AG08395 (cell line): ENCODE measurements at regions not wholly inside any gene's neighbourhood (a gene's known extent, or its start where the extent isn't known, plus 50 kb on each side); places are given as distances from the start of the nearest gene placed in this dataset.

Source experiments
- DNase-seq: peaks from one replicate; pipeline ENCODE4 v3.0.0; 2012; ENCODE audit warnings: mixed read lengths, low spot score

DNA sequence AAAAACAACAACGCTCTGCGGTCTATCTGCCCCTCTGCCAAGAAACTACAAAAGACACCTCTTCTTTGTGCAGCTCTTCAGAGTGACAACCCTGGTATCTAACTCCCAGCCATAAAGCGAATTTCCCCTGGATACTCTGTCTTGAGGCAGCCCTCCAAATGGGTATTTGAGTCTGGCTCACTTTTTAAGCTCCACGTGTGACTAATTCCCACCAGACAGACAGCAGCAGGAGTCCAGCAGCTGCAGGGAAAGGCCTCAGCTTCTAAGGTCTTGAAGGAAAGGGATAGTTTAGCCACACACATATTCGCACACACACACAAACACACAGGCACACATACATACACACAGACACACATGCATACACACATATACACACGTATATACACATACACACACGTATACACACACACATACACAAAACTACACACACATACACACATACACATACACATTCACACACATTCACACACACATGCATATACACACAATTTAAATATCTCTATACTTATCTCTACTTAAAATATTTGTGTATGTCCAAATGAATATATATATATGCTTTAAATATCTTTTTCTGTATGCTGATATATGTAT lies 188.8 kb downstream of the TSHZ3 start:
- peak; percentile 38 for DNase-seq

DNA sequence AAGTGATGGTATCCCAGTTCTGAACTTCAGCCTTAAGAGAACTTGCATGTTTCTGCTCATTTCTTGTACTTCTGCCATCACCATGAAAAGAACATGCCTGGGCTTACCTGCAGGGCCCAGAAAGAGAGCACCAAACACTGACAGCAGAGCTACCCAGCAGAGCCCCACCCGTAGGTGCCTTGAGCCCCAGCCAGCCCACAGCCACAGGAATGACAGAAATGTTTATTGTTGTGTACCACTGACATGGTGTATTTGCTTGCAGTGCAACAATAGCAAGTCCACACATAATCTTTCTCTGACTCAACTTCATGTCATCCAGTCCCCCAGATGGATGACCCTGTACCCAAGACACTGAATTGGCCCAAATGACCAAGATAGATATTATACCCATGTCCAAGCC lies 195.2 kb downstream of the TSHZ3 start:
- peak; percentile 82 for DNase-seq

DNA sequence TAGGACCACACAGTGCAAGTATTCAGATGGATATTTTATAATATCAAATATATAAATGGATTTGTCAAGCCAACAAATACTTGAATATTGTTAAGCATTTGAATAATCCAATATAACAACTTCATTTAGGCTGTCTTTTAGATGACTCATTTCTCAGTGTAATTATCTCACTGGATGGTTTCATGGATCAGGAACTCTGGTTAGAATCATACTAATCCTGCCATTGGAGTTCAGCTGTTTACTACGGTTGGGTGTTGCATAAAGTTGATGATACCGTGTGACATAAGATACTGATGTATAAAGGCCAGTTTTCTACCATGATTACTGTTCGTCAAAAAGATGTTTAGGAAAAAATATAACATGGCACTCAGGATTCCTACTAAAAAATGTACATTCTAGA lies 196.3 kb downstream of the TSHZ3 start:
- peak; percentile 22 for DNase-seq

DNA sequence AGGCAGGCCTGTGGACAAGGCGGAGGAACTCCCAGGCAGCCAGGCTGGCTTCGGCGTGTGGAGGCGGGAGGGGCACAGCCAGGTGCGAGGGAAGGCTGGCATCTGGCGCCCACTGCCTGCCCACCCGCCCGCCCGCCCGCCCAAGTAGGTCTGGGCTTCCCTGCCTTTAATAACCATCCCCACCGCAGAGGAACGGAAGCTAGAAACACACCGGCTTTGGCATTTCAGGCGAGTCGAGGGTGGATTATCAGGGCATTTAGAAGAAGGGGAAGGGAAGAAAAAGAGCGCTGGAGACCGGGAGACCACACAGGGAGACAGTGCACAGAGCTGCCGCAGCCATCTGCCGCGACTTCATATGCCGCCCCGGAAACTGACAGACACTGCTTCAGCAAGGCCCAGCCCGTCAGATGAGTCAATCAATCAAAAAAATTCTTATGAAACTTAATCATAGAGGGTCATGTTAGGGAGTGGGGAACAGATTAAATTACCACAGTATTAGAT lies 199.7 kb downstream of the TSHZ3 start:
- peak; percentile 24 for DNase-seq

DNA sequence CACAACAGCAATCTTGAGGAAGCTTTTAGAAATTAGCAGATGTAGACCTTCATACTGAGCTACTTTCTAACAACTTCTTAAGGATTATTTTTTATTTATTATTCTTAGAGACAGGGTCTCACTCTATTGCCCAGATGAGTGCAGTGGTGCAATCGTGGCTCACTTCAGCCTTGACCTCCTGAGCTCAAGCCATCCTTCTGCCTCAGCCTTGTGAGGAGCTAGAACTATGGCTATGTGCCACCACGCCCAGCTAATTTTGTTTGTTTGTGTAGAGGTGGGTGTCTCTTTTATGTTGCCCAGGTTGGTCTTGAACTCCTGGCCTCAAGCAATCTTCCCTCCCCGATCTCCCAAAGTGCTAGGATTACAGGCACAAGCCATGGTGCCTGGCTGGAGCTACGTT lies 200.6 kb downstream of the TSHZ3 start:
- no peak for DNase-seq

DNA sequence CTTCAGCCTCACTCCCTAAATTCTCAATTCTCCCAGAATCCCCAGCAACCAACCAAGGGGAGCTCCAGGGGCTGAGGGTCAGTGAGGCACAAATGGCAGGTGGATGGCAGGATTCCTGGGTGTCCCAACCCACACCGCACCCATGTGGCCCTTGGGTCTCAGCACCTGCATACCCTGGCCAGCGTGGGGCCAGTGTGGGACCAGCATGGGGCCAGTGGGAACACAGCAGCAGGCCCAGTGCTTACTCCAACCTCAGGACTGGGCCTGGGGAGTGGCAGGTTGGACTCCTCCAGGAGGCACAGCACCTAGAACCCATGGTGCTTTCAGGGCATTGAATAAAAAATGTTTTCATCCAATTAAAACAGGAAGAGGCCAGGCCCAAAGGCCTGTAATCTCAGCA lies 202.0 kb downstream of the TSHZ3 start:
- DNase-seq = no peak

DNA sequence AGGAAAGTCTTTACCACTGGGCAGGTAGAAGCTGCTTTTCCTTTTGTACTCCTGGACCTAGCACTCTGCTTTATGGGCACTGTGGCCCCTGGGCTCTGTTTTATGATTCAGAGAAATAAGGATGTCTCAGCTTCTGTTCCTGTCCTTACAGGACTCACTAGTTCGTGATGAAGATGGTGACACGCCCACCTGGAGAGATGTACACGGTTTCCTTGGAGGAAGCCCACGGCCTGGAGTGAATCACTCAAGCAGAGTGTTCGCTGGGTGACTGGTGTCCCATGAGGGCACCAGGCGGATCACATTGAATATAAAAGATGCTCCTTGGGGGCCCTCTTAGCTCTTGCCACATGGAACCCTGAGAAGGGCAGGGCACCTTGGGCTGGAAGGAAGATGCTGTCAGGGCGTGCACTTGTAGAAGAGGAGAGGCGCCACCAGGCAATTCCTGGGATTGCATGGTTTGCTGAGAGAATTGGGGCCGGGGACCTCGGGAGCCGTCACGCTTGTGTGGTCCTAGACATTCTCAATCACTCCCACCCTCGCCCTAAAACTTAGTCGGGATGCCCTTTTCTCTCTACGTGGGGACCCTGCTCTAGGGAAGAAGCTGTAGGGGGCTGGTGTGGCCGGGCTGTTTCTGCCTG lies 202.6 kb downstream of the TSHZ3 start:
- DNase-seq = no peak

DNA sequence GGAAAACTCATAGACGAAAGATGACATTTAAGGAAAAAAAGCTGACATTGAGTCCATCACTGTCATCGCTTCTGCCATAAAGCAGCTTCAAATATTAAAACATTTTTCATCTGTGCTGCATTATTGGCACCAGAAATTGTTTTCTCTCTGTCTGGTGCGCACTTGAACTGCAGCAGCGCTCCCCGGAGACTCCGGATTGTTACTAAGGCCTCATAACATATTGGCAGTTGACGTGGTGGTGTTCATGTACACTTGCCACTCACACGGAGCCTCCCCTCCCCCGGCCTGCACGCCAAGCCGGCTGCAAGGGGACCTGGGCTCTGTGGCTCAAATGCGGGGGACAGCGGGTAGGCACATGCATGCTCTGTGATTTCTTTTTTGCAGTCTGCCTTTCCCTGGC lies 203.2 kb downstream of the TSHZ3 start:
- DNase-seq = no peak

DNA sequence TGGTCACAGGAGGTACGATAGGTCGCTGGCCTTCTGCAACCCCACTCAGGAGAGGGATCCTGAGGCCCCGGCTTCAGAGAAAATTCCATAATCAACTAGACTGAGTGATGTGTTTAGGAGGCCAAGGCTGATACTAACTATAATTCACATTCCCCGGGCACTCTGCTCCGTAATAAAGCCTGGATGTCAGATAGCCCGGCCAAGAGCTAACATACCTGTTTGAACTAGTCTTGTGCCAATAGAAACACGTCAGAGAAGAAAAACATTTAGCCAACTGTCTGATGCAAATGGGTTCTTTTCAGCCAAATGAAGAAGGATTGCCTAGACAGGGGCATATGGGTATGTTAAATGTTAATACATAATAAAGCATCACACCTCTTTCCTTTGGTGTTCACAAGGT lies 204.2 kb downstream of the TSHZ3 start:
- no peak for DNase-seq

DNA sequence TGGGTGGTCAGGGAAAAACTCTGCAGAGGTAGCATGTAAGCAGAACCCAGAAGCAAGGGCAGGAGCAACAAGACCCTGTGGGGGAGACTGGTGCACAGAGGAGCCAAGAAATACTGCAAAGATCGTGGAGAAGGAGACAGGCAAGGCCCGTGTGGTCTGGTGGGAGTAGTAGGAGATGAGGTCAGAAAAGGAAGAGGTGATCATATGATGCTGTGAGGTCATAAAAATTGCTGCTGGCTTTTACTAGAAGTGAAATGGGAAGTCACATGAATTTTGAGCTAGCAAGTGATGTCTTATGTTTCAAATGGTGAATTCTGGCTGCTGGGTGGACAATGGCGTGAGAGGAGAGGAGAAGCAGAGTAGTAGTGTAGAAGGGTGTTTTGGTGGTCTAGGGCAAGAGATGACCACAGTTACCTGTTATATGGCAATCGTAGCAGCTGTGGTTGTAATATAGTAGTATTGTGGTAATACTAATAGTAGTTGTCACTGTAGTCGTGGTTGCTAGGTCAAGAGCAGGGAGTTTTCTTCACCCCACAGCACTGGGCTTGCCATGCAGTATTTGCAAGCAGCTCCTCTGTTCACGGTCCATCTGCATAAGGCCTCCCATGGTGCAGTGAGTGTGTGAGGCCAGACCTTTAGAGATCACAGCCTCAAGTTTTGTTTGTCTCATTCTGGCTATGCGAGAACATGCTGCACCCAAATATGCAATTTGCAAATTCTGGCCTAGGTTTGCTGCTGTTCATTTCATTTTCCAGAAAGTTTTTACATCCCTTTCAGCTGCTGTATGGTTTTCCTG lies 205.0 kb downstream of the TSHZ3 start:
- no peak for DNase-seq

DNA sequence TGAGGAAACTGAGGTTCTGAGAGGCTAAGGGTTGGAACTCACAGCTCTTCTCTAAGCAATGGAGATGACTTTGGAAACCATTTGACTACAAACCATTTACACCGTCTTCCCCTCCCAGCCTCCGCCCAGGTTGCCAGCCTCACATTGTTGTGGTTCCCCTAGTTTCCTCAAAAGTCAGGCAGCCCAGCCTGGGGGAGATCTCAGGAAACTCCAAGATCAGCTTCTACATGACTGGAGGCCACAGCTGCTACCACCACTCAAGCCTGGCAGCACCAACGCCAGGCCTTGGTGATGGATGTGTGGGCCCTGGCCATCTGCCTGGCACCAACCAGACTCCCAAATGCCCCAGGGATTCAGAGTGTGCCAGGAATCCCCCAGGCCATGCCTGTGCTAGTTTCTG lies 207.9 kb downstream of the TSHZ3 start:
- no peak for DNase-seq

DNA sequence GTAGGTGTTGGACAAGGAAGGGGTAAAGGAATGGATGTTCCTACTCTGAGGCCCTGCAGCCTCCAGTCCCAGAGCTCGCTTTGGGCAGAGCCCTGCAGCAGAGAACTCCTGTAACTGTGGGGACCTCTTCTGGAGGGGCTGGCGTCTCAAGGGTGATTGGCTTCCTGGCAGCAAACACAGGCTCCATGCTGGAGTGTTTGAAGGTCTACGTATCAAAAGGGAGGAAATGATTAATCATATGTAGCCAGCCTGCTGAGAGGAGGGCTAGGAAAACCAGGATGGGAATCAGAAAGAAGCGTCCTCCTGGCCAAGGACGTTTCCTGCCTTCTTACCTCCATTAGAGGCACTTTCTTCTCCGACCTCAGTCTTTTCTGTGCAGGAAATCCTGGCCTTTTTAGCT lies 208.5 kb downstream of the TSHZ3 start:
- DNase-seq = peak; percentile 30

DNA sequence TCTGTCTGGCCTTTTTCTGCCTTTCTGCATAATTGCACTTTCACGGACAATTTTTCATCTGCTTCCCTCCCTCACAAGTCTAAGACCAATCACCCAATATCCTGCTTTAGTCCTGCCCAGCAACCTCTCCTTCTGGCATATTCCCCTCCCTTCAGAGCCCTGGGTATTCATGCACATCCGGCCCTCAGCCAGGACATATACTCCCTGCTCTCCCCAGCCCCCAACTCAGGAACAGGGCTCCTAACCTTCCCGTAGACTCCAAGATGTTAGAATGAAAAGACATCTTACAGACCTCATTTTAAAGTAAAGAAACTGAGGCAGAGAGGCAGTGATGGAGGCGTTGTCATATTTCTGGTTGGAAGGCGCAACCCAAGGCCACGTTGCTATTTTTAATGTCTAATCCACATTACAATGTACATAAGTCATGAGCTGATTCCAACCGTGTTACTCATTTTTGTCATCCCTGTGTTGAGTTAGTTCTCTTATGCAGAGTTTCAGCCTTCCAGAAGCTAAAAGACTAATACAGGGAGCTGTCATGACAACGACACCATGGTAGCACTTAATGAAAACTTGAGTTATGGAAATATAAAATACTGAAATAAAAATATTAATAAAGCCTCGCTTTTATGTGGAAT lies 209.2 kb downstream of the TSHZ3 start:
- peak; percentile 79 for DNase-seq

DNA sequence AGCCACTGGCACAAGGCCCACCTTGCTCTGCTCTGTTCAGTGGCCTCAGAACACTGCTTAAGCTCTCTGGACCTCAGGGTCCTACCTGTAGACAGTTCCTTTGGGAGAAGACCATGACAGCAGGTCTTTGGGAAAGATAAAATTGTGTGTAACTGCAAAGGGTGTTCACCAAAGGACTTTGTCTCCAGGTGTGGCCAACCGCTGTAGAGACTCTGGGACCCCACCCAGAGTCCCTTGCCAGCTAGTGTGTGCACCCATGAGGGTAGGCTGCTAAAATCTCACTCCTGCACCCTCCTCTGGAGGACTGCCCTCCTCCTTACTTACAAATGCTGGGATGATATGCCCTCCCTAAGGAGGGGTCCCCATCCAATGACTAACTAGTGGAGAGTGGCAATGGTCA lies 211.2 kb downstream of the TSHZ3 start:
- no peak for DNase-seq

DNA sequence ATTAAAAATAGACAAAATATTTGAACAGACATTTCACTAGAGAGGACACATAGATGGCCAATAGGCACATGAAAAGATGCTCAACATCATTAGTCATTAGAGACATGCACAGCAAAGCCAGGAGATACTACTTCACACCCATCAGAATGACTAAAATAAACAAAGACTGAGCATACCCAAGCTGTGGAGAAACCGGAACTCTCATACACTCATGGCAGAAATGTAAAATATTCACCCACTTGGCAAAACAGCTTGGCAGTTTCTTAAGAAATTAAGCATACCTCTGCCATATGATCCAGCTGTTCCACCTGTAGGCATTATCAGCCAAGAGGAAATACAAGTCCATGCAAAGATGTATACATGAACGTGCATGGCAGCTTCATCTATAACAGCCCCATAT lies 213.4 kb downstream of the TSHZ3 start:
- peak; percentile 41 for DNase-seq

DNA sequence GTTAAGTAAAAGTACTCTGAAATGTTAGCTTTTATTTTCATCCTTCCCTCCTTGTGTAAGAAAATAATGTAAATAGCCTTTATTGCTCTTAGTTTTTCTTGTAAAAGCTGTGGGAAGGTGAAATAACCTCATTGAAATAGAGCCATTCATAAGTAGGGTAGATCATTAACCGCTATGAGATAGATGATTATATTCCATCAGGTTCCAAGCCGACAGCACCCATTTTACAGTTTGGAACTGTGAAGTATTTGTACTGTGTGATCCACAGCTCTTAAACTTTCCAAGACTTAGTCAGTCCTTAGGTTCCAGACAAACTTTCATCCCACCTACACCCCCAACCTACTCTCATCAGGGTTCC lies 216.5 kb downstream of the TSHZ3 start:
- no peak for DNase-seq

DNA sequence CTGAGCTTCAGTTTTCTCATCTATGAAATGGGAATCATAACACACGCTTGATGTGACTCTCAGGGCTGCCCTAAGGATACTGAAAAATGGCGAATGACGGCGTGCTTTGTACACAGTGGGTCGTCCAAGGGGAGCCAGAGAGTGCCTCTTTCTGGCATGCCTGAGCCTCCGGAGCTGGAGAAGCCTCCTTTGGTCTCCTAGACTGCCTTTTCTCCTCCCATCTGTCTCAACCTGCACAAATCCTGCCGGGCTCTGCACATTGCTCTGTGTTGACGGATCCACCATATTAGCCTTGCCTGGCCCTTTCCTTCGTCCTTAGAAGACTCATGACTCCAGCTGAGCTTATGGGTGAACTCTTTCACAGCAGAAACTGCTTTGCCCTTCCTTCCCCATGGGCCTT lies 220.9 kb downstream of the TSHZ3 start:
- DNase-seq = no peak

DNA sequence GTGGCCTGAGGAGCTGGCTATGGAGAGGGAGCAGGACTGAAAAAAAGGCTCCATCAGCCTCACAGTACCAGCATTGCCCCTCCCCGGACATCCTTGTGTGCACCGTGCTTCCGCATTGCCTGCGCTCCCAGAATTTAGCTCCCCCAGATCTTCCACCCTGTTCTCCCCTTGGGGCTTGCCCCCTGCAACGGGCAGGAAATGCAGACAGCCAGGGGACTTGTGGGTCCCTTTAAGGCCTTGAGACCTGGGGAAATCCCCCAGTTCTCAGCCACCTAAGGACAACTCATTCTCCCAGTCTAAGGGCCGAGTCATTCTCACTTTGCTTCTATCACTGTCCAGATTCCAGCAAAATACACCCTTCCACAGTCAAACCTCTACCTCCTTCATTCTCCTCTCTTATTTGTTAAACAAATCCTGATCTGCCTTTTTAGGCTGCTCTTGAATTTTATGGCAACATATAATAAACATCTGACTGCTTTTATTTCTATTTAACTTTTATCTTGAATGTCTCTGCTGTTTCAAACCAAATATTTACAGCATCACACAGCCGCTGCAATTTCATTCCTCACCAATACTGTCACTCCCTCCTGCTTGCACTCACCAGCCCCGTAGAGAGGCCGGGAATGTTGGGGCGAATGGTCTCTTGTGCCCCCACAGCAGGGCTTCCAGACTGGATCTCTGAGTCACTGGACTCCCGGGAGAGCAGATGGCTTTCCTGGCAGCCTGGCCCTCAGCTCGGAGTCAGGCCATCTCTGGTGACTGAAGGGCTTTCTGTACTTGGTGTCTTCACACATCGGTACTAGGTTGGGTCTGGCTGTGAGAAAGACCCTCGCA lies 221.9 kb downstream of the TSHZ3 start:
- DNase-seq = peak; percentile 97

DNA sequence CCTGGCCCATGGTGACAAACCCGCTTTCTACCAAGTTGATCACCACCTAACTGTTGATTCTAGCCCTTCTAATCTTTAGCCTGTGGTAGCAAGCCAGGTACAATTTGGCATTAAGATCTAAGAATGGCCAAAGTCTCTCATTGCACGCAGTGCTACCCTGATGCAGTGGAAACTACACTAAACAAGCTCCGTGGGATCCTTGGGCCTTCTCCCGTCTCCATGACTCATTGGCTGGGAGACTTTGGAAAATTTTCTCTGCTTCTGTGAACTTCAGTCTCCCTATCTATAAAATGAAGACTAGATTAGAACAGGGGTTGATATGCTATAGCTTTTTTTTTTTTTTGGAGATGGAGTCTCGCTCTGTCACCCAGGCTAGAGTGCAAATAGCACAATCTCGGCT lies 223.0 kb downstream of the TSHZ3 start:
- no peak for DNase-seq

DNA sequence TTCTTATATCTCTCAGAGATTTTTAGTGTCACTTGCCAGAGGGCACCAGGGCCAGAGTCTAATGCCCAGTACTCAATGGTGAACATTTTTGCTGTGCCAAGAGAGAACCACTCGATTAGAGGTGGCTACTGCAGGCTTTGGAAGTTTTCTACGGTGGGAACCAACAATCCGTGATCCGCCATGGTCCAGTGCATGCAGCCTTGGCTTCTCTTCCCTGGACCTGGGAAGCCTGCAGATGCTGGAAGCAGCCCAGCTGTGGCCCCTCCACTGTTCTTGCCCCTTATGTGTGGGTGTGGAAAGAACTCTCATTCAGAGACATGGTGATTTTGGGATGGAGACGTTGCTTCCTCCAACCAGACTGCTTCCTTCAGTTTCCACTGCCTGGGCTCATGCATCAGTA lies 224.2 kb downstream of the TSHZ3 start:
- DNase-seq = no peak

DNA sequence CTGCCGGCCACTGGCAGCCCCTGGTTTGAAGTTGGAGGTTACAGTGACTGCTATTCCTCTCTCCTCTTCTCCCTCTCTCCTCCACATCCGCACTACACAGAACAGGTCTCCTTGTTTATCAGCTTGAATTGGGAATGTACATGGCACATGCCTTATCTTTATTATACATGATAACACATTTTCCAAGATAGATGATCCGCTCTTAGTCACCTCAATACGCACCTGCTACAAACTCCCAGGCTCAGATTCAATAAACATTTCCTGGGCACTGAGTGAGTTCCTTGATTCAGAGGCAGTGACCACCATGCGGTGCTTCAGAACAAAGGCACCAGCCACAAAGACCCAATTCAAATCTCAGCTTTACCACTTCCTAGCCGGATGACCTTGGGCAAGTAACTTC lies 227.7 kb downstream of the TSHZ3 start:
- no peak for DNase-seq

DNA sequence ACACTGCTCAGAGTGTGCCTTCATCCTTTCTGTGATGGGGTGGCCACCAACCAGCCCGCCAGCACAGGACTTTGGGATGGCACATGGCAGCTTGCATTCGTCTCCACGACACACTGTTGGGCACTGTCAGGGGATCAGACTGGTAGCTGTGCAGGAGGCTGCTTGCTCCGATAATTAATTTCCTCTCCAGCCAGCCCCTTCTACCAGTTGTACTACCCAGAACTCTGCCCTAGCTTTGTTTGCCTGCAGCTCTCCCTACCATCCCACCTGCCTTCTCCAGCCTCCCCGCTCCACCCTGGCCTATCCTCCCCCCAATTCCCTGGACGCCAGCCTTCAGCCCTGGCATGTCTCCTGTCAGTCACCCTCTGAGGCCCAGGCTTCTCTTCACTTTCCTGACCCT lies 228.3 kb downstream of the TSHZ3 start:
- no peak for DNase-seq
